A549 (cell line): ENCODE measurements at regions not wholly inside any gene's neighbourhood (a gene's known extent, or its start where the extent isn't known, plus 50 kb on each side); places are given as distances from the start of the nearest gene placed in this dataset.

Source experiments
- CHD2 ChIP-seq: fragments of 150-350 bp; IDR thresholded peaks from 2 replicates; pipeline ENCODE4 v1.6.1; 2014; ENCODE audit warnings: low read length; ENCODE audit not compliant: partially characterized antibody
- CHD4 ChIP-seq: fragments of 200-600 bp; sonication (generic); IDR thresholded peaks from 2 replicates; pipeline ENCODE4 v1.6.1; 2016; ENCODE audit warnings: antibody characterized with exemption, mild to moderate bottlenecking, borderline replicate concordance
- CTCF ChIP-seq: fragments of >200 bp; sonication (Bioruptor Twin); formaldehyde crosslinking; IDR thresholded peaks from 3 replicates; pipeline ENCODE4 v1.5.1; 2016
- ELK1 ChIP-seq: fragments of 150-350 bp; IDR thresholded peaks from 2 replicates; pipeline ENCODE4 v1.6.1; 2014; ENCODE audit warnings: low read depth, mild to moderate bottlenecking, low read length
- HDAC2 ChIP-seq: fragments of 200-600 bp; sonication (generic); IDR thresholded peaks from 2 replicates; pipeline ENCODE4 v1.6.1; 2016
- KDM1A ChIP-seq: fragments of 200-600 bp; sonication (generic); IDR thresholded peaks from 2 replicates; pipeline ENCODE4 v1.6.1; 2016; ENCODE audit warnings: low read depth, mild to moderate bottlenecking
- MAFK ChIP-seq: fragments of 450-650 bp; IDR thresholded peaks from 2 replicates; pipeline ENCODE4 v1.6.1; 2014; ENCODE audit not compliant: partially characterized antibody
- MAZ ChIP-seq: fragments of 150-350 bp; IDR thresholded peaks from 2 replicates; pipeline ENCODE4 v1.6.1; 2014; ENCODE audit warnings: antibody characterized with exemption, low read depth, low read length, borderline replicate concordance
- POLR2A ChIP-seq: IDR thresholded peaks from 2 replicates; pipeline ENCODE4 v1.6.1; 2012; ENCODE audit warnings: mild to moderate bottlenecking, low read length
- RARB ChIP-seq: fragments of 250-450 bp; sonication (Bioruptor Pico); IDR thresholded peaks from 2 replicates; pipeline ENCODE4 v1.8.0; 2021; ENCODE audit warnings: mild to moderate bottlenecking, moderate library complexity
- REST ChIP-seq: fragments of 200-600 bp; sonication (generic); IDR thresholded peaks from 2 replicates; pipeline ENCODE4 v1.6.1; 2016; ENCODE audit warnings: antibody characterized with exemption, mild to moderate bottlenecking, moderate library complexity
- RFX5 ChIP-seq: fragments of 450-650 bp; IDR thresholded peaks from 2 replicates; pipeline ENCODE4 v1.7.1; 2014; ENCODE audit warnings: antibody characterized with exemption, mild to moderate bottlenecking, moderate library complexity
- SREBF2 ChIP-seq: fragments of 450-650 bp; IDR thresholded peaks from 2 replicates; pipeline ENCODE4 v1.6.1; 2014; ENCODE audit warnings: mild to moderate bottlenecking, moderate library complexity
- ZSCAN20 ChIP-seq: fragments of 250-450 bp; sonication (Bioruptor Pico); IDR thresholded peaks from 2 replicates; pipeline ENCODE4 v1.8.0; 2022; ENCODE audit warnings: mild to moderate bottlenecking, moderate library complexity

- no peak for TF ChIP-seq REST
- no peak for TF ChIP-seq CTCF
- no peak for TF ChIP-seq ELK1
- TF ChIP-seq ZSCAN20 = no peak
- no peak for TF ChIP-seq POLR2A
- no peak for TF ChIP-seq CHD2
- TF ChIP-seq SREBF2 = no peak
- TF ChIP-seq MAFK = no peak
- TF ChIP-seq CHD4 = no peak
- TF ChIP-seq RARB (CRISPR knock-in tag) = no peak
- no peak for TF ChIP-seq KDM1A
- no peak for TF ChIP-seq HDAC2
- no peak for TF ChIP-seq MAZ
- TF ChIP-seq RFX5 = no peak
Observed at GRCh38 chr15:72866866-72867616, 83.5 kb upstream of the ADPGK start.
